OCI-LY3 (cell line): ENCODE measurements at regions not wholly inside any gene's neighbourhood (a gene's known extent, or its start where the extent isn't known, plus 50 kb on each side); places are given as distances from the start of the nearest gene placed in this dataset.

Experiments
- H2AFZ ChIP-seq: fragments of 200-600, 300-600 bp; shearing (Covaris generic); 2 replicates; pipeline ENCODE4 v1.6.0; 2014; ENCODE audit warnings: antibody characterized with exemption, low read depth, low read length
- H3K27ac ChIP-seq: fragments of 200-600, 300-600 bp; sonication (generic); 2 replicates; pipeline ENCODE4 v1.5.1; 2014; ENCODE audit warnings: mild to moderate bottlenecking, low read length, moderate library complexity, mixed read lengths
- H3K27me3 ChIP-seq: fragments of 200-600, 300-600 bp; sonication (generic); 2 replicates; pipeline ENCODE4 v1.6.1; 2014; ENCODE audit warnings: low read depth, low read length, mixed read lengths
- H3K36me3 ChIP-seq: fragments of 200-600, 300-600 bp; sonication (generic); replicated peaks from 2 replicates; pipeline ENCODE3; 2014; ENCODE audit warnings: low read depth, low read length, mixed read lengths
- H3K4me1 ChIP-seq: fragments of 300-600, 200-600 bp; sonication (generic); 2 replicates; pipeline ENCODE4 v1.6.1; 2014; ENCODE audit warnings: low read length, mixed read lengths
- H3K4me2 ChIP-seq: fragments of 200-600, 300-600 bp; sonication (generic); 2 replicates; pipeline ENCODE4 v1.6.1; 2014; ENCODE audit warnings: low read length, mixed read lengths
- H3K4me3 ChIP-seq: fragments of 300-600, 200-600 bp; sonication (generic); 2 replicates; pipeline ENCODE4 v1.5.1; 2014; ENCODE audit warnings: antibody characterized with exemption, mild to moderate bottlenecking, low read length, moderate library complexity
- H3K79me2 ChIP-seq: fragments of 300-600, 200-600 bp; shearing (Covaris generic); 2 replicates; pipeline ENCODE4 v1.6.1; 2014; ENCODE audit warnings: mild to moderate bottlenecking, low read length, mixed read lengths
- H3K9ac ChIP-seq: fragments of 300-600, 200-600 bp; shearing (Covaris generic); 2 replicates; pipeline ENCODE4 v1.6.0; 2014; ENCODE audit warnings: mild to moderate bottlenecking, low read length, moderate library complexity
- H3K9me3 ChIP-seq: fragments of 200-600, 300-600 bp; shearing (Covaris generic); 2 replicates; pipeline ENCODE4 v1.6.1; 2014; ENCODE audit warnings: low read length, mixed read lengths; ENCODE audit not compliant: insufficient read depth
- H4K20me1 ChIP-seq: fragments of 200-600, 300-600 bp; sonication (generic); 2 replicates; pipeline ENCODE4 v1.6.1; 2016; ENCODE audit warnings: low read length, mixed read lengths; ENCODE audit not compliant: insufficient read depth
- EZH2phosphoT487 ChIP-seq: fragments of 200-600 bp; shearing (Covaris generic); IDR thresholded peaks from 2 replicates; pipeline ENCODE4 v1.6.1; 2018; ENCODE audit warnings: antibody characterized with exemption, mixed run types, low read depth
- TF ChIP-seq, protein P1 (sequence below): fragments of 200-600, 300-600 bp; sonication (generic); IDR thresholded peaks from 2 replicates; pipeline ENCODE4 v1.5.1; 2014; ENCODE audit warnings: antibody characterized with exemption, low read length, low read depth

DNA sequence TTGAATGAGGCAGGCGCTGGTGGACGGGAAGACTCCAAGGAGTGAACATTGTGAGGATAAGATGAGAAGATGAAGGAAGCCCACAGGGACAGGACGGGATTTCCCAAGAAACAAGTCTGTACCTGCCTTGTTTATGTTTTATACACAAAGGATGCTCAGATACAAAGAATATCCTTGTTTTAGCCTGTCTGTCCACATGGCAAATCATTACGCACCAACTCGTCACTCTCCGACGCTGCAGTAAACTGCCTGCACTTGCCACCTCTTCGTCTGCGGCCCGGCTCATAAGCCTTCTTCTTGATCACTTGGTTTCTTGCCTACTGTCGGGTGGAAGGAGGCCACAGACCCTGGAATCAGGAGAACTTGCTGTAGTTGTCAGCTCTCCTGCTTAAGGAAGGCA, 85.4 kb downstream of the CD83 start:
- Histone ChIP-seq H3K4me2 (no peak overlapping the region), H3K4me3 (no peak overlapping the region), H4K20me1 (0 out of 2 replicates have a peak, but pooled peaks cover 3% of the 10 kb centered on the region), H3K9me3 (no peaks in the 10 kb centered on the region), H2AFZ (no peak overlapping the region), H3K27ac (no peak overlapping the region), H3K36me3 (peaks cover 9% of the 10 kb centered on the region), H3K79me2 (no peaks in the 10 kb centered on the region), H3K4me1 (no peaks in the 10 kb centered on the region), H3K9ac (no peak overlapping the region), H3K27me3 (no peaks in the 10 kb centered on the region)
- no peak for TF ChIP-seq EZH2phosphoT487
- TF ChIP-seq, protein P1, sequence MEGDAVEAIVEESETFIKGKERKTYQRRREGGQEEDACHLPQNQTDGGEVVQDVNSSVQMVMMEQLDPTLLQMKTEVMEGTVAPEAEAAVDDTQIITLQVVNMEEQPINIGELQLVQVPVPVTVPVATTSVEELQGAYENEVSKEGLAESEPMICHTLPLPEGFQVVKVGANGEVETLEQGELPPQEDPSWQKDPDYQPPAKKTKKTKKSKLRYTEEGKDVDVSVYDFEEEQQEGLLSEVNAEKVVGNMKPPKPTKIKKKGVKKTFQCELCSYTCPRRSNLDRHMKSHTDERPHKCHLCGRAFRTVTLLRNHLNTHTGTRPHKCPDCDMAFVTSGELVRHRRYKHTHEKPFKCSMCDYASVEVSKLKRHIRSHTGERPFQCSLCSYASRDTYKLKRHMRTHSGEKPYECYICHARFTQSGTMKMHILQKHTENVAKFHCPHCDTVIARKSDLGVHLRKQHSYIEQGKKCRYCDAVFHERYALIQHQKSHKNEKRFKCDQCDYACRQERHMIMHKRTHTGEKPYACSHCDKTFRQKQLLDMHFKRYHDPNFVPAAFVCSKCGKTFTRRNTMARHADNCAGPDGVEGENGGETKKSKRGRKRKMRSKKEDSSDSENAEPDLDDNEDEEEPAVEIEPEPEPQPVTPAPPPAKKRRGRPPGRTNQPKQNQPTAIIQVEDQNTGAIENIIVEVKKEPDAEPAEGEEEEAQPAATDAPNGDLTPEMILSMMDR: no peak

- H3K4me2 ChIP-seq: no peak overlapping the region
Measured at GRCh38 chr6:14206391-14206790, 88.8 kb downstream of the CD83 start.

GRCh38 chr6:14207448-14207847, 89.9 kb downstream of the CD83 start:
- TF ChIP-seq, protein P1: no peak
- no peak for TF ChIP-seq EZH2phosphoT487
- no peak overlapping the region for H2AFZ ChIP-seq
- peaks cover 12% of the 10 kb centered on the region for H3K4me1 ChIP-seq
- H3K27me3 ChIP-seq: no peaks in the 10 kb centered on the region
- no peak overlapping the region for H3K4me2 ChIP-seq
- H3K36me3 ChIP-seq: peaks cover 7% of the 10 kb centered on the region
- H3K79me2 ChIP-seq: no peaks in the 10 kb centered on the region
- no peak overlapping the region for H3K4me3 ChIP-seq
- H4K20me1 ChIP-seq: no peaks in the 10 kb centered on the region
- no peak overlapping the region for H3K9ac ChIP-seq
- no peak overlapping the region for H3K27ac ChIP-seq
- no peaks in the 10 kb centered on the region for H3K9me3 ChIP-seq

More at GRCh38 chr6:14206391-14206790, 88.8 kb downstream of the CD83 start:
- Histone ChIP-seq H3K27ac (no peak overlapping the region), H3K79me2 (no peaks in the 10 kb centered on the region), H3K4me3 (no peak overlapping the region), H3K4me1 (peaks cover 9% of the 10 kb centered on the region; the same call in 1 of the 2 replicates), H2AFZ (no peak overlapping the region), H3K27me3 (no peaks in the 10 kb centered on the region), H3K9ac (no peak overlapping the region), H4K20me1 (no peaks in the 10 kb centered on the region), H3K9me3 (no peaks in the 10 kb centered on the region), H3K36me3 (no peaks in the 10 kb centered on the region)
- TF ChIP-seq EZH2phosphoT487: no peak
- TF ChIP-seq, protein P1: no peak

DNA sequence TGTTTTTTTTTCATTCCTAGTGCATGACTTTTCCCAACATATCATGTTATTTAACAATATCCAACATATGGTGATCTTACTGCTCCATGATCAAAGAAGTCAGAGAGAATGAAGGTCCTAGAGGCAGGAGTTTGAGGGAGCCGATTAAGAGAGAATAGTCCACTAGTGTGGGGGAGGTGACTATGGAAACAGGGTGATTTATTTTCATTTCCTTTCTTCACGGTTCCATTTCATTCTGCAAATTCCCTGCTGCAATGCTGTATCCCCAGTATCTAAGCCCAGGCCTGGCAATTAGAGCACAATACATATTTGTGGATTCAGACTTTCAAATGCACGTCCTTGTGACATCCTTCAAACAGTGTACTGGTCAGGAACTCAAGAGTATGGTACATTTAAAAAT, 91.4 kb downstream of the CD83 start:
- H2AFZ ChIP-seq: no peak overlapping the region
- H3K9ac ChIP-seq: no peak overlapping the region
- H4K20me1 ChIP-seq: no peaks in the 10 kb centered on the region
- H3K4me1 ChIP-seq: peaks cover 12% of the 10 kb centered on the region
- no peaks in the 10 kb centered on the region for H3K9me3 ChIP-seq
- no peak overlapping the region for H3K4me3 ChIP-seq
- H3K27ac ChIP-seq: no peak overlapping the region
- H3K27me3 ChIP-seq: no peaks in the 10 kb centered on the region
- no peaks in the 10 kb centered on the region for H3K79me2 ChIP-seq
- H3K36me3 ChIP-seq: peaks cover 12% of the 10 kb centered on the region
- TF ChIP-seq, protein P1: no peak
- TF ChIP-seq EZH2phosphoT487: no peak
- no peak overlapping the region for H3K4me2 ChIP-seq
